CD1c-positive myeloid dendritic cell (primary cell): ENCODE measurements at regions not wholly inside any gene's neighbourhood (a gene's known extent, or its start where the extent isn't known, plus 50 kb on each side); places are given as distances from the start of the nearest gene placed in this dataset.
"Not testable (repeated sequence)": the region's sequence is repeated elsewhere in the genome, so short reads cannot be mapped to it uniquely, and the experiment has no call there.

Source experiments
- DNase-seq: peaks from one replicate; pipeline ENCODE4 v3.0.0-alpha.2; 2016; ENCODE audit errors: extremely low spot score

- DNase-seq = no peak
Observed at GRCh38 chr3:176193032-176193730, 1004.1 kb downstream of the TBL1XR1 start.

- DNase-seq = no peak
Observed at GRCh38 chr3:176190755-176191154, 1006.5 kb downstream of the TBL1XR1 start.

GRCh38 chr3:176183181-176183580 is 1014.1 kb downstream of the TBL1XR1 start:
- no peak for DNase-seq

- DNase-seq = no peak
Observed at GRCh38 chr3:176174060-176174459, 1023.2 kb downstream of the TBL1XR1 start.

GRCh38 chr3:176172492-176172891 is 1024.8 kb downstream of the TBL1XR1 start:
- DNase-seq = no peak

- no peak for DNase-seq
Observed at GRCh38 chr3:176167272-176167671, 1030.0 kb downstream of the TBL1XR1 start.

- no peak for DNase-seq
Observed at GRCh38 chr3:176160997-176161396, 1036.3 kb downstream of the TBL1XR1 start.

GRCh38 chr3:176159796-176160195 is 1037.5 kb downstream of the TBL1XR1 start:
- no peak for DNase-seq

GRCh38 chr3:176155012-176155411 is 1042.3 kb downstream of the TBL1XR1 start:
- no peak for DNase-seq

GRCh38 chr3:176149567-176149966 is 1047.7 kb downstream of the TBL1XR1 start:
- no peak for DNase-seq

- no peak for DNase-seq
Observed at GRCh38 chr3:176147251-176147650, 1050.0 kb downstream of the TBL1XR1 start.

GRCh38 chr3:176141837-176142236 is 1055.4 kb downstream of the TBL1XR1 start:
- DNase-seq = no peak

GRCh38 chr3:176120507-176120906 is 1076.8 kb downstream of the TBL1XR1 start:
- DNase-seq = no peak

GRCh38 chr3:176119826-176120225 is 1077.5 kb downstream of the TBL1XR1 start:
- no peak for DNase-seq

GRCh38 chr3:176106380-176106779 is 1090.9 kb downstream of the TBL1XR1 start:
- no peak for DNase-seq

GRCh38 chr3:176097027-176097426 is 1100.3 kb downstream of the TBL1XR1 start:
- no peak for DNase-seq

- DNase-seq = not testable (repeated sequence)
Observed at GRCh38 chr3:176093892-176094291, 1103.4 kb downstream of the TBL1XR1 start.

- no peak for DNase-seq
Observed at GRCh38 chr3:176090727-176091126, 1106.6 kb downstream of the TBL1XR1 start.

GRCh38 chr3:176088962-176089383 is 1108.3 kb downstream of the TBL1XR1 start:
- no peak for DNase-seq

GRCh38 chr3:176087066-176087697 is 1110.1 kb downstream of the TBL1XR1 start:
- DNase-seq = no peak

- DNase-seq = no peak
Observed at GRCh38 chr3:176079785-176080184, 1117.5 kb downstream of the TBL1XR1 start.

GRCh38 chr3:176078906-176079305 is 1118.4 kb downstream of the TBL1XR1 start:
- DNase-seq = no peak

GRCh38 chr3:176075491-176075890 is 1121.8 kb downstream of the TBL1XR1 start:
- no peak for DNase-seq

GRCh38 chr3:176075046-176075445 is 1122.2 kb downstream of the TBL1XR1 start:
- DNase-seq = no peak
